HG03064 (cell line): ENCODE measurements at regions not wholly inside any gene's neighbourhood (a gene's known extent, or its start where the extent isn't known, plus 50 kb on each side); places are given as distances from the start of the nearest gene placed in this dataset.

ENCODE experiments used
- ATAC-seq: cut with Tn5 transposase; IDR thresholded peaks from one replicate; pipeline ENCODE4 v1.9.1; 2021; ENCODE audit warnings: low read depth; ENCODE audit not compliant: unreplicated experiment

DNA sequence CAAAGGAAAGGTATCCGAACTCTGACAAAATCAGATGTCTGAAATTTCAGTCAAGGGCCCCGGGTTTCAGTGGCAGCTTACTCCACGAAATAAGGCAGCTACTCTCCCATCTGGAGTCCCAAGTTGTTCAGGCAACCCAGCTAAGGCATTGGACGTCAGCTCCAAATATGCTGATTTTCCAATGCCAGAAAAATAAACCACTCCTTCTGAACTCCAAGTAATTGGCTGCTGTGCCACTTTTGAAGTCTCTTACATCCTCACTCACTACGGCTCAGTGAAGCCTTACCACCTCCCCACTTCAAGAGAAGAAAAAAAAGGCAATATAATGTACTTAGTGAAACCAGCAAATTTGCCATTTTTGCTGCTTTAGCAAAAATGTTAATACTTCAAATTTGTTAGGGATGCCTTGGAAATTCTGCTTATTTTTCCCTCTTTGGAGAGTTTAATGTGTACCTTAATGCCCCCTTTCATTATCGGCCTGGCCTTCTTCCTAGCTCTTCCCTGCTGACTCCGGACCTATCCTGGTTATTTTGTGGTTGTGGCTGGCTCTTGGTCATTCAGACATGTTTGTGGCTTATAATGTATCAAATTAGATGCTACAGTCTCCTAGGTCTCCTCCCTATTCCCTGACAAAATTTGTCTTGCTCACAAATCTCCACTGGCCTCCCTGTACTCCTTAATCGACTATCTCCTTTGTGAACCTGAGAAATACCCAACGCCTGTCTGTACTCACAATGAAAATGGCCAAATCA lies 589.2 kb upstream of the ZEB2 start:
- ATAC-seq, result no peak

DNA sequence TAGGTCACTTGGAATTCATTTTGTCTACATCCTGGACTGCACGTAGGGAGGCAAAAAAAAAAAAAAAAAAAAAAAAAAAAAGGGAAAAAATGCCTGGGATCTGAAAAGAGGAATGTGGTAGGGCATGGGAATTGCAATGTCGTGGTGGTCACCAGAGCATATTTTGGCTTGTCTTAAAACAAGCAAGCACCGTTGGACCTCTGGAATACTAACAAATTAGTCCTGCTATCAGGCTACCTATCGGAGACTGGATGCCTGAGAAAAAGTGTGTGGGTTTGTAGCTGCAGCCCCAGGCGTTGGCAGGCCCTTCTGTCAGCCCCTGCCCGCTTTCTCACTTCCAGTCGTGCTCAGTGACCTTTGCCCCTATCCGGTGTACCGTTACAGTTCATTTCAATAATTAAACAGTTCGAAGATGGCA lies 588.5 kb upstream of the ZEB2 start:
- no peak for ATAC-seq

DNA sequence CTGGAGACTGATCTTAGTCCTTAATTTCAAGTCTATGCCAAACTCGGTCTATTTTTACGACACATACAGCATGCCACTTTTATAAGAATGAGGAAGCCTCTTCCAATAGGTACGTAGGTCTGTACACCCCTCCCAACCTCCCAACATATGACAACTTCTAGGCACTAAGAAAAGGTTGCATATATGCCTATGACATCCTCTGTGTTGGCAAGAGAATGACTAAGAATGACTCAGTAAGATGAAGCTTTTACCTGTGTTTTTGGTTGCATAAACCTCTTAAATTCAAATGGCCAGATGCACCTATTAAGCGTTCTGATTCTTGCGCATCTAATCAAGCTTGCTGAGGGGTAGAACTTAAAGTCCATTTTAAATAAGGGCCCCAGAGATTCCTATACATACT lies 586.4 kb upstream of the ZEB2 start:
- ATAC-seq, result no peak

DNA sequence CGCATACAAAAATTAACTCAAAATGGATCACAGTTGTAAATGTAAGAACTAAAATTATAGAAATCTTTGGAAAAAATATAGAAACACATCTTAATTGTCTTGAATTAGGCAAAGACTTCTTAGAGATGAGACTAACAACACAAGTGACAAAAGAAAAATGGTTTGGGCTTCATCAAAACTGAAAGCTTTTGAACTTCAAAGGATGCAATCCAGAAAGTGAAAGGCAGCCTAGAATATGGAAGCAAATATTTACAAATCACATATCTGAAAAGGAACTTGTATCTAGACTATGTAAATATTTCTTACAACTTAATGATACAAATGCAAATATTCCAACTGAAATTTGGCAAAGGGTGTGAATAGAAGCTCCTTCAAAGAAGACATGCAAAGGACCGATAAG lies 582.8 kb upstream of the ZEB2 start:
- no peak for ATAC-seq

DNA sequence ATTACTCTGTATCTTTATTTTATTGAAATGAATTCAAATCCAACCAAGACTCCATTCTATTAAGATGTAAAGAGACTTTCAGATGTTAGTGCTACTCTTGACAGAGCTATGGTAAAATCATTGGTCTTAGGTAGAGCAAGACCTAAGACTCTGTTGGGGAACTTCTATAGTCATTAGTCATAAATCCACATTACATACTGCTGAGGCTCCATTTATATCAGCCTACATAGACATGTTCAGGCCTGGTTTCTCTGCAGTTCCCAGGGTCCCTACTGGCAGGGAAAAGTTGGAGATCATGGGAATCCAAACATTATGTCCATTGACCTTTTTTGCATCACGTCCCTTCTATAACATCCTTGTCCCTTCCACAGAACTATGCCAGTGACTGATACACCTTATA lies 580.4 kb upstream of the ZEB2 start:
- no peak for ATAC-seq

DNA sequence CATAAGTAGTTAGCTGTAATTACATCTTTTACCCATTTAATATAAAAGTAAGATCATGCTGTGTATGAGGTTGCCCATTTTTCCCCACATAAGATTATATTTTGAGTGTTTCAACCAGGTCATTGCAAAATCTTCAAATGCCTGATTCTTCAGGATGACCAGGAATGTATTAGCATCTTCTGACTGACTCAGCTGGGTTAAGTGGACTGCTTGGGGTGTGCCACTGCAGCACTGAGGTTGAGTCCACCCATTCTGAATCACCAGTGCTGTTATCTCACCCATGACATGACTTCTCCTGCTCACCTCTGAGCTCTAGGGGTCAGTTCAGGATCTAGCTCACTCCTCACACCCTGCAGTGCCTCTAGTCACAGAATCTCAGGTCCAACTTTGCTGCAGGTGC lies 576.7 kb upstream of the ZEB2 start:
- ATAC-seq, result no peak

DNA sequence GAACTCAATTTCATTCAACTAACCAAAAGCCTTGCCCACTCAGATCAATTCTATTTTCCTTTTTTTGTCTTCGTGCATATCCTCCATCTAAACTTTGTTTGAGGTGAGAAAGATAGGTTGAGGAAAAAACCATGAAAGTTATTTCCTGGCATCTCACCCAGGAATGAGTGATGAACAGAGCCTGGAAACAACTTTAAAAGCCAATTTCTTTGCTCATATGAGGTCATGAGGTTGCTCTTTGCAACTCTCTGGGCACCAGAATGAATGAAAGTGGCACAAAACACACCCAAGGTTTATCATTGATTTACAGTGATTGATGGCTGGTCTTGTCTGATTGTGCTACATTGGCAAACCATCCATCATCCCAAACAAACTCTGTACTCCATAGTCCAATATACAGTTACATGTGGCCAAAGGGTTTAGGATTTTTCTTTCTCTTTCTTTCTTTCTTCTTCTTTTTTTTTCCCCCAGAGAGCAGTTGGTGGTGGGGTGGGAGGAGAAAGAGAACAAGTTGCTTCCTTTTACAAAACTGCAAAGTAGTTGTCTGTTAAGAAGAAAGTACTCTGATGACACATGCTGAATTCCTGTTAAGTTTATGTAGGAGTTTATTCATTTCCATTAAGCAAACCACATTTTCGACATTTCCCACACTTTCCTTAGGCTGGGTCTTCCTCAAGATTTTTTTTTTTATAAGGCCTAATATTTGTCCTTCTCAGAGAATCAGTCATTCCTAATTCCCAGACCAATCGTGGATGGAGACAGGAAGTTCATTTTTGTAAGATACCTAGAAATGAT lies 575.9 kb upstream of the ZEB2 start:
- ATAC-seq, result no peak

DNA sequence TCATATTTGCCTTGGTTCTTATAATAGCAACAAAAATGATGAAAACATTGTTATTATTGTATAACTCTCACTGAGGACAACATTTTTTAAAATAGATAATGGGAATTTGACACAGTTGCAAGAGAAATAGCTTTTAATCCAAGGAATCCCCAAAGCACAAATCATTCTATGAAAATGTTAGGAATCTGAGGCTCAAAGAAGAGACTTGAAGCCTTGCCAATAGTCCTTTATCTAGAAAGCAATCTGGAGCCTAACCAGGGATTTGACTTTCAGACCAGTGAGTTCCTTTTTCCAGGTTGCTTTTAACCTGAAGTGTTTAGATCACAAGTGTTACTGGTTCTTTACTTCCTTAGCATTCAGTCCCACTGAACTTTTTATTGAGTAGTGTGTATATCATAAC lies 574.5 kb upstream of the ZEB2 start:
- no peak for ATAC-seq

DNA sequence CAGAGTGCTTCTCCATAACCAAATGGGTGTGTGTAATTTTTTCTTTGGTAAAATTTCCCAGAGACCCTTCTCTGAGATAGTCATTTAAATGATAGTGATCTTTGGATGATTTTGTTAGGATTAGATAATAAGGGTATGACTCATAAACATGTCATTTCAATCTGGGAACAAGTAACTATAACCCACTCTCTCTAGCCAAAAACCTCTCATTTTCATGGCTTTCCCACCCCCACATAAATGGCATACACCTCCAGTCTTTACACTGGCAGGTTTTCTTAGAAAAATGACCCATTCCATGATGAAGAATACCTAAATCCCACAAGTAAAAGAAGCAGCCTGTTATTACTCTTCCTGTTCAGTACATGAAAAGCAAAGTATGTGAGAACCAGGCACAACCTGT lies 572.0 kb upstream of the ZEB2 start:
- no peak for ATAC-seq

DNA sequence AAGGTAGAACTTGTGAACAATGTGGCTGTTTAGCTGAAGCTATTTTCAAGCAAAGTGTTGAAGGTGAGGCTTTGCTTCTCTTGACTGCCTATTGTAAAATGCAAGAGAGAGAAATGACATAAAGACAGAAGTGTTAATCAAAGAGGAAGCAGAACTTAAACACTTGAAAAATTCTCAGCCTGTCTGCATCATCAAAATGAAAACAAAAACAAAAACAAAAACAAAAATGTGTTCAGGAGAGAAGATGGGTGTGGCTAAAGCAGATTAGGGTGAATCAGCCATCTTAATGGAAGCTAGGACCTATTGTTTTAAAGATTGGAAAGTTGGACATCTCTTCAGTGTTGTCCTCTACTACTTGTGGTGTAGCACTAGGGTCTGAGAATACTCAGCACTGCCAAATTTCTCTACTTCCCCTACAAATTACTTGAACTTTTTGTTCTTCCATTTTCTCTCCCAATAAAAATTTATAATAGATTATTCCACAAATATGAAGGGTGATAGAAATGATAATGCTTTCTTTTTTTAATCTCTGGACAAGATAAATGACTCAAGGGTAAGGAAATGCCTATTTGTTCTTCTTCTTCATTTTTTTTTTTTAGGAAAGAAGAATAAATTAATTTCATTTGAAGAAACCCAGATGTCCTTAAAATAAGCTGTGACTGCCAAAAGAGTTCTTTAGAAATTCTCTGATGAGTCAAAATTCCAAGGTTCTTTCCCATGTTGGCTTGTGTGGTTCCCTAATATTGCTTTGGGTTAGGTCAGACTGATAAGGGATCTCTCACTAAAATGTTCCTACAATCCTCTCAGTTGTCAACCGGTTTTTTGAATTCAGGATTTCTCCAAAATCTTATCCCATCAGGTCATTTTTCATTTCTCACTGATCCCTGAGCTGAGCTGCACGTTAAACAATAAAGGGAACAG lies 571.2 kb upstream of the ZEB2 start:
- no peak for ATAC-seq

DNA sequence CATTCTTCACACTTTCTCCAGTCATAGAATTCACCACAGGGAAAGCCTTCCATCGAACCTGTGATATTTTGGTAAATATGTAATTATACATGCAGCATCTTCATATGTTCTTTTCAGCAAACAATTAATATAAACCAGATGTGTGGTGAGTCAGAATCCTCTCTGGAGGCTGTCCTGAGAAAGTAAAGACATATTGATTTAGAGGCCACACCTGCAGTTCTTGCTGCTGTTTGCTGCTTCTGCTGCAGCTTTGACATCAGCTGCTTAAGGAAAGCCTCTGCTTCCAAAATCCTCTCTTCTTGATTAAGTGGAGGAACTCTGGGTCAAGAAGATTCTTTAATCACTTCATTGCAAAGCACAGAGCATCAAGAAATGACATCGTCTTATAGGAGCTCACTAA lies 568.8 kb upstream of the ZEB2 start:
- ATAC-seq, result no peak

DNA sequence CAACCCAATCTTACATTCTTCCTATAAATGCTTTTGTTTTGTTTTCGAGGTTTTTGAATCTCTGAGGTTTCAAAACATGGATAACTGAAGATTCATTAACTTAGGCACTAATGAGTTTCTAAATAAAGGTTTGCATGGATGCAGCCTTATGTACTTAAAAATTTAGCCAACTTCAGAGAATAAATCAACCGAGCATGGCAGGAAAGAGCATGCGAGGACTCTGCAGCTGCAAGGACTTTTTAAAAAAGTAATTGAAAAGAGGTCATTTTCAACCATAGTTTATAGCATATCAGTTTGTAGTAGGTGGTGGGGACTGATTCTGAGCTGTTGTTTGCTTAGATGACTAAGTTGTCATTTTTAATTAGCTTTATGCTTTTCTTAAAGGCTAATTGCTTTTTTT lies 567.0 kb upstream of the ZEB2 start:
- no peak for ATAC-seq

DNA sequence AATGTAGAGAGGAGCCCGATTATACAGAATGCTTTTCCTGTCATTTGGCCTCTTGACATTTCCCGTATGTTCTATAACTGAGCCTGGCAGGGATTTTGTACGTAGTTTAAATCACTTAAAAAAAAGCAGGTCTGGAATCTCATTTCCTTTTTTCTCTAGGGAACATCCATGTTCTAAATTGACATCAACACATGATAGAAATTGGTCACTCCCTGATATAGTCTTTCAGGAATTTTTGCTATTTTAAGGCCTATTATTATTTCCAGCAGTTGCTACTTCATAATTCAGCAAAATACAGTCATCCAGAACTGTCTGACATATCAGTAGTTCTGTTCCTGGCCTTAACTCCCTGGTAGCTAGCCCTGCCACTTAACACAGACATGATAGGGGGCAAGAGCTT lies 565.7 kb upstream of the ZEB2 start:
- no peak for ATAC-seq

DNA sequence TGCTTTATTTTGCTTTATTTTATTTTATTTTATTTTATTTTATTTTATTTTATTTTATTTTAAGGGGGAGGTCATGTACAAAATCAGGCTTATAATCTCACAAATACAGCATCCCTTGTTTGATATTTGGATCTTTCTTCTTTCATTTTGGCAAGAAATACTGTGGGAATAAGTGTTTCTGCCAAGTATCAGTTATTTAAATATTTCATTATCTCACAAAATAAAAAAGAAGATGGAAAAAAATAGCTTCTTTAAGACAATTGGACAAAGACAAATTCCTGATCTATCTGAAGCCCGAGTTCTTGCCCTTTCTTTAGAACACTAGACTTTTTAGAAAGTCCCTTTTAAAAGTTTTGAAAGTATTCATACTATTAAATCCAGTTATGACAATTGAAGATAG lies 560.5 kb upstream of the ZEB2 start:
- ATAC-seq, result no peak

DNA sequence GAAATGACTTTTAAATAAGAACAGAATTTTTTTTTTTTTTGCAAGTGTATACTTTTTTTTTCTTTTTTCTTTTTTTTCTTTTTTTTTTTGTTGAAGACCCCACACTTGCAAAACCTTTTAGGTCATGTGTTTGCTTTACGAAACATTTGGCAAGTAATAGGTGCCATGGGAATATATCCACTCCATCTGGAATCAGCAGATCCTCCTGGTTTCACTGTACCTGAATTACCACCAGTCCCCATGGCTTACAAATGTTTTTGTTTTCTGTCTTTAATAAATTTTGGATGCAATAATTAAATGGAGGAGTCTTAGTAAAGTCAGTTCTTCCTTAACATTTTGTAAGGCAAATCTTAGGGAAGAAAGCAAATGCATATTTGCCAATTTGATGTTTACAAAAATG lies 559.7 kb upstream of the ZEB2 start:
- no peak for ATAC-seq

DNA sequence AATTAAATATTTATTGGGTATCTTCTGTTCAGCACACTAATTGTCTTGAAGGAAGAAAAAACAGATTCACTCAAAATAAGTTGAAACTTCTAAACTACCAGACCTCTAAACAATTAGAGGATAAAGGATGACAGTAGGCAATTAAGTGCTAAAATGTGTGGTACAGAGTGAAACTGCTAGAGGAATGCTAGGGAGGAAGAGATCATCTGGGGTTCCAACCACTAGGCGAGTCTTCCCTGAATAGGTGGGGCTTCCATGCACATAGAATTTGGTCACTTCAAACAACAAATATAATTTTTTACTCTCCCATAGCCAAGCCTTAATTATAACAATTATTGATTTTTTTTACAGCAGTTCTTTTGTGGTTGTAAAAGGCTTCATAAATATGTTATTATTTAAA lies 559.0 kb upstream of the ZEB2 start:
- no peak for ATAC-seq

DNA sequence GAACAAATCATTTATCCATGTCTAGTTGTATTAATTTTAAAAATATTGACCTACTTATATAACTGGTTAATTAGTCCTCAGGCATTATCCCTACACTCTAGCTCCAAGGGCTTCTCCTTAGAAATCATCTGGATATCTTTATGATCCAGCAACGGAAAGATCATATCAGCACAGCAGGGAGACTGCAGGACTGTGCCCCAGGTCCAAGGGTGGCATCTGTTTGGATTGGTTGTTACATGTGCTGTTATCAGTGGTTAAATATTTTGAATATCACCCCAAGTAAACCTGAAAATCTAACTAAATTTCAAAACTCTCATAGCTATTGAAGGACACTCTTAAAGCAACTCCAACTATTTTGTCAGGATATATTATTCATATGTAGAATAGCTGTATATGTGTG lies 556.2 kb upstream of the ZEB2 start:
- no peak for ATAC-seq

DNA sequence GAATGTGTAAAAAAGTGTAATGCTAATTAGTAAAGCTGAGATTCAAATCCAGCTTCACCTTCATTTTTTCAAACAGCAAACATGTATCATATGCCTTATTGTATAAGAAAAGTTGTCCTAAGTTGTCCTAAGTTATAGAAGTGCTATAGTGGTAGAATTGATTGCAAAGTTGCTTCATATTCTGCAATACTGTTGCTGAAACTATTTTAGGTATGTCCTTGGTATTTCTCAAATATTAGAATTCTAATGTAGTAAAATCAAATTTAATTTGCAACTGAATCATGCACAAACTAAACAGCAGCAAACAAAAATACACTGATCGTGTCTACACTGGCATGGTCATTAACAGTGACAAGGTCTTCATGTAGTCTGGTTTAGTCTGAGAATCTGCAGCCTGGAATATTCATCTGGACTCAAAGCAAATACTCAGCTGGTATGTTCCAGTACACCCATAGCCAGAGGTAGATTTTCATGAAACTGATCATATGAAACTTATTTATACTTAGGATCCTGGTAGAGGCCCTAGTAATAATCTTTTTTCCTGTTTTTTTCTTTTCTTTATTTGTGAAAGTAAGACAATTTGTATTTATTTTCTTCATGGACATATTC lies 555.6 kb upstream of the ZEB2 start:
- ATAC-seq, result no peak

DNA sequence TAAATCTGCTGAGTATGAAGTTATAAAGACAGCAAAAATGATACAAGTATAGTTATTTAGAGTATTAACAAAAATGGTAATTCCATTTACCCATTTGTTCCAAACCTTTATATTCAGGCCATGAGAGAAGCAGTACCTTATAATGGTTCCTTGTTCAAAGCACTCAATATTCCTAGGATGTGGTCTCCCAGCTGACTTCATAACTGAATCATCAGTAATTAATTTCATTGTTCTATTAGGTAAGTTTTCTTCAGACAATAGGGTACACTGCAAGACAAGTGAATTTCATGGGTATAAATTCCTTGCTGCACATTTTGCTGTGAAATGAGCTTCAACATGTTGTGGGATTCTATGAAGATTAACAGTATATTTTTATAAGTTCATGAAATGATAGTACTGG lies 550.8 kb upstream of the ZEB2 start:
- no peak for ATAC-seq

DNA sequence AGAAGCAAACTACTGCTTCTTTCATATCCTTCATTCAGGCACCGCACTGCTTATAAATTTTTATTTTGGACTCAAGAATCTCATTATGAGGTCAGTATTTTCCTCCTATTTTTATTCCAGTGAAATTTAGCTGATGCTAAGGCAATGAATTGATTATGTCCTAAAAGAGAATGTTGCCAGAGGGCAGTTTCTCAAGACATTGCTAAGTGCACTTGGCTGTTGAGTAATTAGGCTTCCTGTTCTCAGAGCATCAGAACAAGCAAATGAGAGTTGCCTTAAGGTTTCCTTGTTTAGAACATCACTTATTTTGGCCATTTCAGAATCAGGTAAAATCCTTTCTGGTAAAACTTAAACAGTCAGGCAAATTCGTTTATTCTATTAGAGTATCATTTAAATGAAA lies 548.6 kb upstream of the ZEB2 start:
- no peak for ATAC-seq

DNA sequence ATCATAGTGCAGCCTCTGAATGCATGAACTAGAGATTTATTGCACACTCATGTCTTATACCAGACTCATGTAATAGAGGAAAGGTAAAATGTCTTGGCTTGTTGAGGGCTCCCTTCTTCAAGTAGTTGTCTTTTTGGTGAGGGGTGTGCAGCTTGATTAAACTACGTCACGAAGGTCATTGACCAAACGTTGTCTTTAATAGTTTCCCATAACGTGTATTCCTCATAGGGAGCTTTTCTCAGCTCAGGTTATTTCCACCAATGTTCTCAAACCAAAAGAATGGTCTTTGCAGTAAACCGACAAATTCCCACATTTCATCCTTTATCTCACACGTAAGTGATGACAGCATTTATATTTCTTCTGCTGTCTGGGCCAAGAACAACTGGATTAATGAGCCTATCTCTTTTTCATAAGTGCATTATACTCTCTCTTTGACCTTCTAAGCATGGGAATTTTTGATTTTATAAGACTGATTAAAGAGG lies 547.7 kb upstream of the ZEB2 start:
- ATAC-seq, result no peak
